HG03442 (cell line): ENCODE measurements at regions not wholly inside any gene's neighbourhood (a gene's known extent, or its start where the extent isn't known, plus 50 kb on each side); places are given as distances from the start of the nearest gene placed in this dataset.
"Not testable (repeated sequence)": the region's sequence is repeated elsewhere in the genome, so short reads cannot be mapped to it uniquely, and the experiment has no call there.

Experiments used
- ATAC-seq: cut with Tn5 transposase; IDR thresholded peaks from one replicate; pipeline ENCODE4 v1.9.1; 2021; ENCODE audit warnings: mild to moderate bottlenecking, moderate library complexity; ENCODE audit not compliant: unreplicated experiment

- ATAC-seq, result no peak
Measured at GRCh38 chr3:80994767-80995166, 766.7 kb downstream of the GBE1 start.

- no peak for ATAC-seq
Measured at GRCh38 chr3:80994085-80994665, 767.3 kb downstream of the GBE1 start.

- ATAC-seq, result no peak
Measured at GRCh38 chr3:80993241-80993945, 768.1 kb downstream of the GBE1 start.

- no peak for ATAC-seq
Measured at GRCh38 chr3:80983753-80984152, 777.7 kb downstream of the GBE1 start.

GRCh38 chr3:80978216-80978969, 783.1 kb downstream of the GBE1 start:
- ATAC-seq, result no peak

GRCh38 chr3:80970292-80970691, 791.2 kb downstream of the GBE1 start:
- ATAC-seq, result no peak

- no peak for ATAC-seq
Measured at GRCh38 chr3:80929576-80929975, 831.9 kb downstream of the GBE1 start.

- no peak for ATAC-seq
Measured at GRCh38 chr3:80914854-80915253, 846.6 kb downstream of the GBE1 start.

GRCh38 chr3:80898211-80898610, 863.2 kb downstream of the GBE1 start:
- ATAC-seq, result no peak

GRCh38 chr3:80897005-80897404, 864.4 kb downstream of the GBE1 start:
- ATAC-seq, result not testable (repeated sequence)

GRCh38 chr3:80890571-80890970, 870.9 kb downstream of the GBE1 start:
- ATAC-seq, result no peak

- ATAC-seq, result no peak
Measured at GRCh38 chr3:80889535-80889934, 871.9 kb downstream of the GBE1 start.

GRCh38 chr3:80870476-80871041, 890.9 kb downstream of the GBE1 start:
- no peak for ATAC-seq

GRCh38 chr3:80855482-80855881, 906.0 kb downstream of the GBE1 start:
- no peak for ATAC-seq

GRCh38 chr3:80836395-80836794, 925.0 kb downstream of the GBE1 start:
- no peak for ATAC-seq

- no peak for ATAC-seq
Measured at GRCh38 chr3:80807577-80807976, 953.9 kb downstream of the GBE1 start.

- ATAC-seq, result no peak
Measured at GRCh38 chr3:80806673-80807072, 954.8 kb downstream of the GBE1 start.

GRCh38 chr3:80788914-80789313, 972.5 kb downstream of the GBE1 start:
- no peak for ATAC-seq

GRCh38 chr3:80785875-80786274, 975.6 kb downstream of the GBE1 start:
- no peak for ATAC-seq

- no peak for ATAC-seq
Measured at GRCh38 chr3:80785475-80785874, 976.0 kb downstream of the GBE1 start.

GRCh38 chr3:80771085-80771484, 990.4 kb downstream of the GBE1 start:
- no peak for ATAC-seq
